ELF-1 (cell line): ENCODE measurements at regions not wholly inside any gene's neighbourhood (a gene's known extent, or its start where the extent isn't known, plus 50 kb on each side); places are given as distances from the start of the nearest gene placed in this dataset.
"Not testable (repeated sequence)": the region's sequence is repeated elsewhere in the genome, so short reads cannot be mapped to it uniquely, and the experiment has no call there.

Experiments
- DNase-seq: peaks from one replicate; pipeline ENCODE4 v3.0.0-alpha.2; 2016; ENCODE audit warnings: low read depth, low spot score

- no peak for DNase-seq
Measured at GRCh38 chr10:114708084-114708483, 50.0 kb upstream of the ABLIM1 start.

GRCh38 chr10:114708717-114709335 lies 50.8 kb upstream of the ABLIM1 start:
- no peak for DNase-seq

- DNase-seq: no peak
Measured at GRCh38 chr10:114709984-114710383, 51.9 kb upstream of the ABLIM1 start.

GRCh38 chr10:114711176-114711868 lies 53.2 kb upstream of the ABLIM1 start:
- DNase-seq: no peak

- no peak for DNase-seq
Measured at GRCh38 chr10:114711869-114712250, 53.8 kb upstream of the ABLIM1 start.

GRCh38 chr10:114713525-114714090 lies 55.5 kb upstream of the ABLIM1 start:
- DNase-seq: no peak

- DNase-seq: no peak
Measured at GRCh38 chr10:114714281-114714741, 56.2 kb upstream of the ABLIM1 start.

GRCh38 chr10:114715171-114715670 lies 57.1 kb upstream of the ABLIM1 start:
- DNase-seq: no peak

GRCh38 chr10:114716811-114717404 lies 58.8 kb upstream of the ABLIM1 start:
- no peak for DNase-seq

- DNase-seq: not testable (repeated sequence)
Measured at GRCh38 chr10:114717881-114718280, 59.8 kb upstream of the ABLIM1 start.

GRCh38 chr10:114718374-114718773 lies 60.3 kb upstream of the ABLIM1 start:
- DNase-seq: no peak

- DNase-seq: no peak
Measured at GRCh38 chr10:114719311-114719710, 61.2 kb upstream of the ABLIM1 start.

GRCh38 chr10:114720023-114720422 lies 61.9 kb upstream of the ABLIM1 start:
- DNase-seq: not testable (repeated sequence)

- no peak for DNase-seq
Measured at GRCh38 chr10:114720685-114721278, 62.7 kb upstream of the ABLIM1 start.

GRCh38 chr10:114722136-114722535 lies 64.1 kb upstream of the ABLIM1 start:
- not testable (repeated sequence) for DNase-seq

- no peak for DNase-seq
Measured at GRCh38 chr10:114723361-114723760, 65.3 kb upstream of the ABLIM1 start.

GRCh38 chr10:114723991-114724715 lies 66.1 kb upstream of the ABLIM1 start:
- DNase-seq: peak; percentile 6

GRCh38 chr10:114724716-114725106 lies 66.6 kb upstream of the ABLIM1 start:
- DNase-seq: no peak

- no peak for DNase-seq
Measured at GRCh38 chr10:114726820-114727271, 68.8 kb upstream of the ABLIM1 start.

GRCh38 chr10:114728325-114728724 lies 70.2 kb upstream of the ABLIM1 start:
- DNase-seq: no peak

- no peak for DNase-seq
Measured at GRCh38 chr10:114729103-114729659, 71.1 kb upstream of the ABLIM1 start.
